PC-3 (cell line): ENCODE measurements at regions not wholly inside any gene's neighbourhood (a gene's known extent, or its start where the extent isn't known, plus 50 kb on each side); places are given as distances from the start of the nearest gene placed in this dataset.

ENCODE experiments used
- ATAC-seq: fragments of 200-7000 bp; cut with Tn5 transposase; 2 replicates; pipeline ENCODE4 v1.9.1; 2020; ENCODE audit warnings: mild to moderate bottlenecking, moderate library complexity
- BruUV-seq: library from RNA; stranded (reverse); fragments of 400-500 nt; replicated peaks from 2 replicates; lab custom pipeline; 2021; lab: Mats Ljungman, UMichigan
- CTCF ChIA-PET: fragments of 300-600 bp; sonication (Branson Sonifier 250); formaldehyde crosslinking; loops from one replicate; lab custom pipeline; 2022; ENCODE audit warnings: antibody characterized with exemption; lab: Charles Lee
- POLR2A ChIA-PET: fragments of 300-600 bp; sonication (Branson Sonifier 250); formaldehyde crosslinking; loops from one replicate; lab custom pipeline; 2022; ENCODE audit warnings: antibody characterized with exemption; ENCODE audit not compliant: unreplicated experiment; lab: Charles Lee
- DNase-seq: peaks from one replicate; pipeline ENCODE4 v3.0.0-alpha.2; 2015
- H2AFZ ChIP-seq: fragments of 300-600 bp; sonication (generic); 2 replicates; pipeline ENCODE4 v1.6.0; 2016; ENCODE audit warnings: antibody characterized with exemption, low read length
- H3F3A ChIP-seq: fragments of 300-600 bp; sonication (generic); one replicate; pipeline ENCODE4 v1.6.0; 2017; ENCODE audit warnings: antibody characterized with exemption, low read length, control low read depth, mild to moderate bottlenecking; ENCODE audit not compliant: unreplicated experiment
- H3K27ac ChIP-seq: fragments of 300-600 bp; sonication (generic); 2 replicates; pipeline ENCODE4 v1.5.1; 2016; ENCODE audit warnings: mild to moderate bottlenecking, low read length
- H3K27me3 ChIP-seq: fragments of 300-600 bp; sonication (generic); 2 replicates; pipeline ENCODE4 v1.6.1; 2016; ENCODE audit warnings: low read length, mixed read lengths
- H3K36me3 ChIP-seq: fragments of 300-600 bp; sonication (generic); 2 replicates; pipeline ENCODE4 v1.6.1; 2016; ENCODE audit warnings: low read depth, mixed run types, low read length, mixed read lengths
- H3K4me1 ChIP-seq: fragments of 300-600 bp; sonication (generic); 2 replicates; pipeline ENCODE4 v1.5.1; 2016; ENCODE audit warnings: low read length; ENCODE audit not compliant: insufficient read depth
- H3K4me2 ChIP-seq: fragments of 300-600 bp; sonication (generic); 2 replicates; pipeline ENCODE4 v1.6.0; 2016; ENCODE audit warnings: low read length
- H3K4me3 ChIP-seq: fragments of 300-600 bp; sonication (generic); 2 replicates; pipeline ENCODE4 v1.5.1; 2016; ENCODE audit warnings: mild to moderate bottlenecking, low read length, mixed read lengths
- H3K79me2 ChIP-seq: fragments of 300-600 bp; sonication (generic); 2 replicates; pipeline ENCODE4 v1.6.1; 2017; ENCODE audit warnings: low read length, mixed read lengths
- H3K9ac ChIP-seq: fragments of 300-600 bp; sonication (generic); 2 replicates; pipeline ENCODE4 v1.6.0; 2016; ENCODE audit warnings: mild to moderate bottlenecking, low read length
- H3K9me2 ChIP-seq: fragments of 300-600 bp; sonication (generic); replicated peaks from 2 replicates; pipeline ENCODE4 v1.6.1; 2016; ENCODE audit warnings: mixed run types, low read length, mixed read lengths
- H3K9me3 ChIP-seq: fragments of 300-600 bp; sonication (generic); 2 replicates; pipeline ENCODE4 v1.6.1; 2016; ENCODE audit warnings: low read length, mixed read lengths
- H4K20me1 ChIP-seq: fragments of 300-600 bp; sonication (generic); 2 replicates; pipeline ENCODE4 v1.6.1; 2016; ENCODE audit warnings: low read length, mixed read lengths
- EZH2 ChIP-seq: fragments of 300-600 bp; sonication (generic); IDR thresholded peaks from one replicate; pipeline ENCODE4 v1.6.1; 2017; ENCODE audit warnings: antibody characterized with exemption, mild to moderate bottlenecking, low read length; ENCODE audit not compliant: unreplicated experiment
- EZH2phosphoT487 ChIP-seq: fragments of 300-600 bp; sonication (generic); IDR thresholded peaks from 2 replicates; pipeline ENCODE4 v1.6.1; 2018; ENCODE audit warnings: mild to moderate bottlenecking, antibody characterized with exemption, low read length, borderline replicate concordance
- intact Hi-C: fragments of 100-400 bp; cut with micrococcal nuclease; formaldehyde crosslinking; loops from 2 replicates; pipeline ENCODE4 v1.9.0; 2023
- TF ChIP-seq, protein P1 (sequence below): fragments of 300-600 bp; sonication (generic); conservative IDR thresholded peaks from 2 replicates; pipeline ENCODE4 v1.5.1; 2017; ENCODE audit warnings: antibody characterized with exemption, low read depth, mild to moderate bottlenecking, low read length

DNA sequence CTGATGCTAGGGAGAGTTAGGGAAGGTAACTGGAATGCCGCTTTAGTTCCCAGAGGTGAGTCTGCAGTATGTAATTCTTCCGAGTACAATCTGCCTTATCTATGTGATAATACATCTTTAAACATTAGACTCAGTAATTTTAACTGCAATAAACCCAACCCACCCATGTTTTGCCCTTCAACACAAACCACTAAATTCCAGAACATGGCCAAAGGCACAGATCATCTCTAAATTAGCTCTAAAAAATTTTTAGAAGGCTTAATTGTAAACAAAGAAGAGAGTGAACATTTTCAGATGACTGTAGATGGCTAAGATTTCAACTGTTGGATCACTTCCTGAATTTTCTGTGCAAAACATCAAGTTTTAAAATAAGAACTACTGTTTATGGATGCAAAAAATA, 488.7 kb upstream of the ID2 start:
- no peaks in the 10 kb centered on the region for H3K9me2 ChIP-seq
- no peaks in the 10 kb centered on the region for H3K27me3 ChIP-seq
- TF ChIP-seq, protein P1, sequence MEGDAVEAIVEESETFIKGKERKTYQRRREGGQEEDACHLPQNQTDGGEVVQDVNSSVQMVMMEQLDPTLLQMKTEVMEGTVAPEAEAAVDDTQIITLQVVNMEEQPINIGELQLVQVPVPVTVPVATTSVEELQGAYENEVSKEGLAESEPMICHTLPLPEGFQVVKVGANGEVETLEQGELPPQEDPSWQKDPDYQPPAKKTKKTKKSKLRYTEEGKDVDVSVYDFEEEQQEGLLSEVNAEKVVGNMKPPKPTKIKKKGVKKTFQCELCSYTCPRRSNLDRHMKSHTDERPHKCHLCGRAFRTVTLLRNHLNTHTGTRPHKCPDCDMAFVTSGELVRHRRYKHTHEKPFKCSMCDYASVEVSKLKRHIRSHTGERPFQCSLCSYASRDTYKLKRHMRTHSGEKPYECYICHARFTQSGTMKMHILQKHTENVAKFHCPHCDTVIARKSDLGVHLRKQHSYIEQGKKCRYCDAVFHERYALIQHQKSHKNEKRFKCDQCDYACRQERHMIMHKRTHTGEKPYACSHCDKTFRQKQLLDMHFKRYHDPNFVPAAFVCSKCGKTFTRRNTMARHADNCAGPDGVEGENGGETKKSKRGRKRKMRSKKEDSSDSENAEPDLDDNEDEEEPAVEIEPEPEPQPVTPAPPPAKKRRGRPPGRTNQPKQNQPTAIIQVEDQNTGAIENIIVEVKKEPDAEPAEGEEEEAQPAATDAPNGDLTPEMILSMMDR: no peak
- TF ChIP-seq EZH2phosphoT487 (no peak), EZH2 (no peak)
- no peak overlapping the region for H3K4me2 ChIP-seq
- no peak overlapping the region for H3K4me3 ChIP-seq
- CTCF ChIA-PET: no interaction called here
- ATAC-seq: no peak
- H3K36me3 ChIP-seq: no peaks in the 10 kb centered on the region
- no peak for DNase-seq
- no peaks in the 10 kb centered on the region for H3K9me3 ChIP-seq
- no peaks in the 10 kb centered on the region for H4K20me1 ChIP-seq
- H3F3A ChIP-seq: no peaks in the 10 kb centered on the region
- intact Hi-C loops: loop anchor here (10.0 kb wide), 1 partner anchor 492 kb away; the partner anchor contains the start of gene ID2
- H3K79me2 ChIP-seq: no peaks in the 10 kb centered on the region
- POLR2A ChIA-PET: no interaction called here
- H2AFZ ChIP-seq: no peak overlapping the region
- H3K27ac ChIP-seq: no peak overlapping the region
- no peaks in the 10 kb centered on the region for H3K4me1 ChIP-seq
- no peak overlapping the region for H3K9ac ChIP-seq
- no TSS peak for BruUV-seq

DNA sequence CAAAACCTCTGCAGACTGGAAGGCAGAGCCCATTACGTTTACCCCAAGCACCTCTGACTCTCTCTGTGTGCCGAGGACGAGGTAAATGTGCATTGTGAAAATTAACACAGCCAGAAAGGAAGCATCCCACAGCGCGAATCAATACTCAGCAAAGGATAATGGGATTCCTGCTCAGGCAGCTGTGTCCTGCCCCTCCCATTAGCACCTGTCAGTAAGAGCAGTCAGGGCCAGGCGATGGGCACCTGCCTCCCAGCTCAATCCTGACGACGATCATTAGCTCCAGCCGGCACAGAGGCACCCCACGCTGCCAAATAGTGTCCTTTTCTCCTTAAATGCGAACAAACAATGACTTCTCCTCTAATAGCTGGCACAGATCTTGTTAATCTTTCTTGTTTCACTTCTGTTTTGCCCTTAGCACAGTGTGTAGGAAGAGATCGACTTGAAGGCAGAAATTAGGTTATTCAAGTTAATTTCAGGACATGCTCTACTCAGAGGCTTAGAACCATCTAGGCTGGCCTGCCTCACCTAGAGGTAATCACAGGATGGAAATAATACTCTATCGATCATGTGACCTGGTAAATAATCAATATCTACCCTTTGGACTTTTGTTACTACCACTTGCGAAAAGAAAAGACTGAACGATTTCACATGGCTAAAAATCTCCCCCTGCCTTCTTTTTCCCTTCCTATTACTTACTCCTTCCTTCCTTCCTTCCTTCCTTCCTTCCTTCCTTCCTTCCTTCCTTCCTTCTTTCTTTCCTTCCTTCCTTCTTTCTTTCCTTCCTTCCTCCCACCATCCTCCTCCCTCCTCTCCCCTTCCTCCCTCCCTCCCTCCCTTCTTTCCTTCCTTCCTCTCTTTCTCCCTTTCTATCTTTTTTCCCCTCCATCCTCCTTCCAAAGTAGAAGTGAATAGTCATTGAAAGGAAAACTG, 487.9 kb upstream of the ID2 start:
- Histone ChIP-seq H3K4me3 (no peak overlapping the region), H3K27ac (no peak overlapping the region), H3K9ac (no peak overlapping the region), H3K27me3 (no peaks in the 10 kb centered on the region), H3K4me1 (peaks cover 4% of the 10 kb centered on the region), H2AFZ (no peak overlapping the region), H3K4me2 (no peak overlapping the region), H4K20me1 (no peaks in the 10 kb centered on the region), H3K9me2 (no peaks in the 10 kb centered on the region), H3K9me3 (no peaks in the 10 kb centered on the region), H3K36me3 (no peaks in the 10 kb centered on the region), H3F3A (no peaks in the 10 kb centered on the region), H3K79me2 (no peaks in the 10 kb centered on the region)
- intact Hi-C loops: loop anchor here (10.0 kb wide), 1 partner anchor 491 kb away; the partner anchor contains the start of gene ID2
- no TSS peak for BruUV-seq
- ChIA-PET CTCF (no interaction called here), POLR2A (no interaction called here)
- TF ChIP-seq, protein P1: no peak
- TF ChIP-seq EZH2phosphoT487 (no peak), EZH2 (no peak)
- DNase-seq: no peak
- ATAC-seq: no peak

DNA sequence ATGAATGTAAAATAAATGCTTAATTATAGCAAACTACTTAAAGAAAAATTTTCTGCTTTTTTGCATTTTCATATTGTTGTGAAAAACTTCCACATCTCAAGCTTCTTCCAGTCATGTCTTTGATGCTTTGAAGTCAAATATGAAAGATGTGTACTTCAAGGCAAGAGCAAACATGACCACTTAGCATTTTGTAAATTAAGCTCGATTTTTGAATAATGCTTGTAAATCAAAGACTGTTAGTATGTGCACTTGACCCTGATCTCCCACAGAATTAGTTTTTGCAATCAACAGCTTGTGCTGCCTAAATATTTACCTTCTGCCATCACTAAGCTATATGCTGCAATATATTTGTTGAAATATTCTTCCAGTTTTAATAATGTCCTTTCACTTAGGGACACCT, 486.1 kb upstream of the ID2 start:
- H3K4me1 ChIP-seq: peaks cover 9% of the 10 kb centered on the region
- no peaks in the 10 kb centered on the region for H3K9me3 ChIP-seq
- POLR2A ChIA-PET: interaction anchor here (0.6 kb wide), 1 partner anchor 1092 kb away, joined by 3 read pairs; no protein-coding TSS in a partner anchor
- no peaks in the 10 kb centered on the region for H3K9me2 ChIP-seq
- no peaks in the 10 kb centered on the region for H3F3A ChIP-seq
- intact Hi-C loops: loop anchor here (5.0 to 10.0 kb wide), 2 partner anchors 112 to 489 kb away; partner anchors contain the start of gene ID2
- CTCF ChIA-PET: no interaction called here
- H3K9ac ChIP-seq: no peak overlapping the region
- H3K36me3 ChIP-seq: no peaks in the 10 kb centered on the region
- no peaks in the 10 kb centered on the region for H3K79me2 ChIP-seq
- H4K20me1 ChIP-seq: no peaks in the 10 kb centered on the region
- no peak overlapping the region for H2AFZ ChIP-seq
- no peaks in the 10 kb centered on the region for H3K27me3 ChIP-seq
- TF ChIP-seq EZH2: no peak
- TF ChIP-seq, protein P1: no peak
- TF ChIP-seq EZH2phosphoT487: no peak
- H3K4me3 ChIP-seq: no peak overlapping the region
- ATAC-seq (no peak), DNase-seq (no peak)
- no peak overlapping the region for H3K27ac ChIP-seq
- no peak overlapping the region for H3K4me2 ChIP-seq
- BruUV-seq: no TSS peak
